H1 (cell line): ENCODE measurements at regions not wholly inside any gene's neighbourhood (a gene's known extent, or its start where the extent isn't known, plus 50 kb on each side); places are given as distances from the start of the nearest gene placed in this dataset.

ENCODE experiments used
- CTCF ChIA-PET: fragments of 300-600 bp; sonication (Branson Sonifier 250); formaldehyde crosslinking; loops from one replicate; lab custom pipeline; 2021; ENCODE audit not compliant: partially characterized antibody; lab: Charles Lee
- POLR2A ChIA-PET: fragments of 300-600 bp; sonication (Branson Sonifier 250); formaldehyde crosslinking; loops from one replicate; lab custom pipeline; 2021; ENCODE audit warnings: inconsistent platforms; ENCODE audit not compliant: partially characterized antibody; lab: Charles Lee
- DNase-seq, 2 experiments: peaks; one replicate each; pipeline versions ENCODE4 v3.0.0 to v3.0.0-alpha.2; 2010 to 2022; ENCODE audit warnings: low spot score in 2 of 2, low read depth in 1 of 2, mixed read lengths in 1 of 2
- FAIRE-seq: peaks from 2 replicates; lab custom pipeline; 2011; peaks lifted over from hg19 to GRCh38; lab: Jason Lieb, UNC
- H2AFZ ChIP-seq: 2 replicates; pipeline ENCODE4 v1.8.1; 2012; ENCODE audit warnings: low read length, inconsistent platforms
- H2AK5ac ChIP-seq: 2 replicates; pipeline ENCODE4 v1.6.1; 2013; ENCODE audit warnings: low read depth, low read length
- H2BK120ac ChIP-seq: replicated peaks from 2 replicates; pipeline ENCODE3; 2013; ENCODE audit warnings: low read depth, low read length, inconsistent platforms
- H2BK12ac ChIP-seq: 2 replicates; pipeline ENCODE4 v1.6.1; 2013; ENCODE audit warnings: low read depth, low read length
- H2BK15ac ChIP-seq: 2 replicates; pipeline ENCODE4 v1.6.1; 2013; ENCODE audit warnings: low read length
- H2BK20ac ChIP-seq: 2 replicates; pipeline ENCODE4 v1.6.1; 2013; ENCODE audit warnings: low read length
- H2BK5ac ChIP-seq: 2 replicates; pipeline ENCODE4 v1.6.1; 2013; ENCODE audit warnings: low read depth, low read length
- H3K14ac ChIP-seq: 2 replicates; pipeline ENCODE4 v1.6.1; 2013; ENCODE audit warnings: inconsistent platforms; ENCODE audit not compliant: insufficient read length
- H3K18ac ChIP-seq: 2 replicates; pipeline ENCODE4 v1.6.1; 2013; ENCODE audit warnings: low read length; ENCODE audit errors: extremely low read depth
- H3K23ac ChIP-seq: 2 replicates; pipeline ENCODE4 v1.6.1; 2013; ENCODE audit warnings: inconsistent platforms; ENCODE audit not compliant: insufficient read length
- H3K23me2 ChIP-seq: 2 replicates; pipeline ENCODE4 v1.6.1; 2013; ENCODE audit warnings: low read depth, low read length
- H3K27ac ChIP-seq: 2 replicates; pipeline ENCODE4 v1.6.1; 2011; ENCODE audit warnings: low read depth, low read length, inconsistent platforms
- H3K27me3 ChIP-seq, 4 experiments: replicated peaks in 1 of 4; 1 replicate in 1 of 4; 2 replicates in 3 of 4; pipeline versions ENCODE4 v1.6.1 to v1.8.1; 2011 to 2013; ENCODE audit warnings: low read length in 3 of 4, mild to moderate bottlenecking in 3 of 4, inconsistent platforms in 2 of 4, mixed read lengths in 2 of 4, moderate library complexity in 1 of 4; ENCODE audit not compliant: control insufficient read depth in 3 of 4, insufficient read depth in 3 of 4; ENCODE audit errors: extremely low read depth in 1 of 4
- H3K36me3 ChIP-seq, 4 experiments: 2 replicates each; pipeline versions ENCODE4 v1.6.1 to v1.8.1; 2011 to 2013; ENCODE audit warnings: mild to moderate bottlenecking in 4 of 4, low read length in 3 of 4, moderate library complexity in 2 of 4, control low read depth in 1 of 4, inconsistent platforms in 1 of 4; ENCODE audit not compliant: insufficient read depth in 4 of 4, control insufficient read depth in 2 of 4
- H3K4ac ChIP-seq: replicated peaks from 2 replicates; pipeline ENCODE3; 2013; ENCODE audit warnings: low read length, low read depth, mixed read lengths, inconsistent platforms; ENCODE audit not compliant: insufficient read length
- H3K4me1 ChIP-seq, 4 experiments: replicated peaks in 1 of 4; 1 replicate in 1 of 4; 2 replicates in 3 of 4; pipeline versions ENCODE4 v1.6.1 to v1.8.1; 2011 to 2013; ENCODE audit warnings: low read length in 3 of 4, inconsistent platforms in 2 of 4, mixed read lengths in 1 of 4; ENCODE audit not compliant: insufficient read depth in 4 of 4, control insufficient read depth in 3 of 4
- H3K4me2 ChIP-seq, 2 experiments: 2 replicates each; pipeline versions ENCODE4 v1.6.1 to v1.8.1; 2011 to 2013; ENCODE audit warnings: low read depth in 2 of 2, low read length in 2 of 2, control low read depth in 1 of 2, inconsistent platforms in 1 of 2, mild to moderate bottlenecking in 1 of 2; ENCODE audit not compliant: insufficient read depth in 1 of 2
- H3K4me3 ChIP-seq, 4 experiments: fragments of 200-600, 300-600 bp in 1 of 4; sonication (generic), shearing (Covaris generic), sonication (Bioruptor Twin) in 1 of 4; 2 replicates each; pipeline versions ENCODE4 v1.5.1 to v1.8.1; 2011 to 2016; ENCODE audit warnings: low read length in 4 of 4, low read depth in 3 of 4, control low read depth in 2 of 4, inconsistent platforms in 2 of 4, mild to moderate bottlenecking in 2 of 4, mixed read lengths in 1 of 4, moderate library complexity in 1 of 4; ENCODE audit not compliant: insufficient read depth in 2 of 4; ENCODE audit errors: extremely low read depth in 1 of 4
- H3K56ac ChIP-seq: replicated peaks from 2 replicates; pipeline ENCODE3; 2013; ENCODE audit warnings: low read depth, mild to moderate bottlenecking, mixed read lengths, low read length, inconsistent platforms; ENCODE audit not compliant: insufficient read length
- H3K79me1 ChIP-seq: 2 replicates; pipeline ENCODE4 v1.6.1; 2013; ENCODE audit warnings: low read depth, low read length, control low read depth
- H3K79me2 ChIP-seq, 2 experiments: 2 replicates each; pipeline versions ENCODE4 v1.6.1 to v1.8.1; 2012 to 2013; ENCODE audit warnings: low read length in 2 of 2, mild to moderate bottlenecking in 2 of 2, inconsistent platforms in 1 of 2; ENCODE audit not compliant: insufficient read depth in 2 of 2, control insufficient read depth in 1 of 2
- H3K9ac ChIP-seq, 4 experiments: replicated peaks in 1 of 4; 1 replicate in 1 of 4; 2 replicates in 3 of 4; pipeline versions ENCODE4 v1.6.1 to v1.8.1; 2011 to 2013; ENCODE audit warnings: low read depth in 3 of 4, low read length in 3 of 4, control low read depth in 2 of 4, mild to moderate bottlenecking in 2 of 4, moderate library complexity in 2 of 4, inconsistent platforms in 1 of 4; ENCODE audit errors: extremely low read depth in 1 of 4
- H3K9me3 ChIP-seq, 2 experiments: 2 replicates each; pipeline versions ENCODE4 v1.6.1 to v1.8.1; 2012 to 2013; ENCODE audit warnings: mild to moderate bottlenecking in 2 of 2, moderate library complexity in 2 of 2, control low read depth in 1 of 2, inconsistent platforms in 1 of 2, low read depth in 1 of 2, low read length in 1 of 2, mixed read lengths in 1 of 2; ENCODE audit not compliant: insufficient read depth in 2 of 2
- H4K20me1 ChIP-seq, 2 experiments: replicated peaks in 1 of 2; 2 replicates each; pipeline versions ENCODE3 to v1.8.1; 2011 to 2013; ENCODE audit warnings: inconsistent platforms in 2 of 2, low read length in 2 of 2, mild to moderate bottlenecking in 1 of 2; ENCODE audit not compliant: insufficient read depth in 2 of 2, control insufficient read depth in 1 of 2
- H4K5ac ChIP-seq: 2 replicates; pipeline ENCODE4 v1.6.1; 2013; ENCODE audit warnings: low read length, low read depth, mixed read lengths, inconsistent platforms; ENCODE audit not compliant: insufficient read length
- H4K8ac ChIP-seq: 2 replicates; pipeline ENCODE4 v1.8.0; 2013; ENCODE audit warnings: mild to moderate bottlenecking, moderate library complexity, low read length, inconsistent platforms; ENCODE audit not compliant: insufficient read depth; ENCODE audit errors: extremely low read depth
- H4K91ac ChIP-seq: replicated peaks from 2 replicates; pipeline ENCODE3; 2013; ENCODE audit warnings: low read length, mixed read lengths, inconsistent platforms; ENCODE audit not compliant: insufficient read length
- ATF3 ChIP-seq: IDR thresholded peaks from 2 replicates; pipeline ENCODE4 v1.6.1; 2011; ENCODE audit warnings: low read depth, mild to moderate bottlenecking, low read length; ENCODE audit not compliant: insufficient read depth
- CREB1 ChIP-seq: IDR thresholded peaks from 2 replicates; pipeline ENCODE4 v1.6.1; 2012; ENCODE audit warnings: inconsistent platforms
- CTBP2 ChIP-seq: IDR thresholded peaks from 2 replicates; pipeline ENCODE4 v1.7.0; 2011; ENCODE audit warnings: borderline replicate concordance, mild to moderate bottlenecking, moderate library complexity, mixed read lengths, low read length; ENCODE audit not compliant: insufficient read depth, insufficient read length
- EP300 ChIP-seq, 2 experiments: IDR thresholded peaks; 1 replicate in 1 of 2; 2 replicates in 1 of 2; pipeline ENCODE4 v1.6.1; 2011 to 2012; ENCODE audit warnings: low read depth in 2 of 2, low read length in 2 of 2, mild to moderate bottlenecking in 2 of 2, borderline replicate concordance in 1 of 2, inconsistent platforms in 1 of 2, moderate library complexity in 1 of 2
- EZH2 ChIP-seq: fragments of 200-600 bp; sonication (generic); IDR thresholded peaks from 2 replicates; pipeline ENCODE4 v1.7.1; 2012; ENCODE audit warnings: low read depth, mild to moderate bottlenecking, moderate library complexity, low read length, inconsistent platforms; ENCODE audit not compliant: severe bottlenecking
- KDM4A ChIP-seq: IDR thresholded peaks from one replicate; pipeline ENCODE4 v1.7.1; 2012; ENCODE audit warnings: low read depth, mild to moderate bottlenecking, moderate library complexity, low read length, inconsistent platforms; ENCODE audit not compliant: severe bottlenecking
- MAFK ChIP-seq: IDR thresholded peaks from 2 replicates; pipeline ENCODE4 v1.6.1; 2012; ENCODE audit warnings: low read depth, mild to moderate bottlenecking, improper control_type of control experiment, low read length
- NRF1 ChIP-seq: IDR thresholded peaks from 2 replicates; pipeline ENCODE4 v1.6.1; 2011; ENCODE audit warnings: mild to moderate bottlenecking, low read depth, low read length, improper control_type of control experiment
- SP2 ChIP-seq: IDR thresholded peaks from 2 replicates; pipeline ENCODE4 v1.6.1; 2012; ENCODE audit warnings: mild to moderate bottlenecking, low read length, inconsistent platforms
- TAF1 ChIP-seq: IDR thresholded peaks from 2 replicates; pipeline ENCODE4 v1.6.1; 2011; ENCODE audit warnings: mild to moderate bottlenecking, low read depth, low read length
- WGBS, 2 experiments: shearing (Covaris generic) in 1 of 2; methylation state at CpG; one replicate each; pipeline versions ENCODE4 v1.1.6 to v1.1.7; 2013 to 2015; ENCODE audit warnings: low lambda C conversion rate in 2 of 2, mixed read lengths in 2 of 2, inconsistent platforms in 1 of 2, low coverage in 1 of 2, missing lambda C conversion rate in 1 of 2; ENCODE audit not compliant: insufficient replicate concordance in 2 of 2, insufficient coverage in 1 of 2, insufficient read length in 1 of 2; ENCODE audit errors: extremely low coverage in 1 of 2, missing lambda C conversion rate in 1 of 2; 5-methylcytosine and 5-hydroxymethylcytosine counted together
- TF ChIP-seq, protein P1 (sequence below), 3 experiments: IDR thresholded peaks; 1 replicate in 2 of 3; 2 replicates in 1 of 3; pipeline versions ENCODE4 v1.5.1 to v1.6.1; 2011; ENCODE audit warnings: low read length in 3 of 3, mild to moderate bottlenecking in 3 of 3, inconsistent platforms in 2 of 3, low read depth in 1 of 3, moderate library complexity in 1 of 3; ENCODE audit not compliant: insufficient read depth in 1 of 3; ENCODE audit errors: control extremely low read depth in 1 of 3

DNA sequence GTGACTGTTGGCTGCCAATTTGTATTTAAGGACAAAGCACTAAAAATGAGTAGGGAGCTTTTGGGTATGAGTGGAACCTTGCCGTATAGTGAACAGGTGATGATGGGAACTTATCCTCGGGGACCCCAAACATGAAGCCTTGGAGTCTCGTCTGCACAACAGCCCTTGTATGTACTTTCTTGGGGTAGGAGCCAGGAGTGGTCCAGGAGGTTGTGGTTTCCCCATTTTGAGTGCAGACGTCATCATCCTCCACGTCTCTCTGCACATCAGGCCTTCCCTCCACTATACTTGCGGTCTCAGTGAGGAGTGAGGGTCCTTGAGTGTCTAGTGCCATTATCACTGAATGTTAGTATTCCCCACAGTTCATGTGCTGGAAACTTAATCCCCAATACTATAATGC is 101.5 kb upstream of the HS6ST1 start:
- Histone ChIP-seq H3K27ac (no peak overlapping the region), H3K36me3 (no peaks in the 10 kb centered on the region), H4K8ac (no peak overlapping the region), H4K5ac (no peak overlapping the region), H3K4me1 (peaks cover 0 to 4% (median 0%) of the 10 kb centered on the region in 4 experiments; a peak in 1 of 7 replicates), H3K23me2 (no peaks in the 10 kb centered on the region), H3K27me3 (no peaks in the 10 kb centered on the region), H2BK5ac (no peak overlapping the region), H3K4ac (no peak overlapping the region), H3K23ac (no peak overlapping the region), H2AFZ (no peak overlapping the region), H2BK12ac (no peak overlapping the region), H3K56ac (no peak overlapping the region), H3K9me3 (peaks cover 2 to 3% of the 10 kb centered on the region in 2 experiments; a peak in 2 of 4 replicates), H2BK20ac (no peak overlapping the region), H3K4me3 (no peak overlapping the region), H2AK5ac (no peak overlapping the region), H3K9ac (no peak overlapping the region), H3K4me2 (no peak overlapping the region), H2BK120ac (no peak overlapping the region), H3K79me1 (no peaks in the 10 kb centered on the region), H2BK15ac (no peak overlapping the region), H3K79me2 (no peaks in the 10 kb centered on the region), H3K14ac (no peak overlapping the region), H4K20me1 (no peaks in the 10 kb centered on the region), H3K18ac (no peak overlapping the region), H4K91ac (no peak overlapping the region)
- 90% methylated on average over 6 of the region's 6 CpGs; no CpG with 5 or more reads in 1 of the 2 experiments for WGBS, 2 experiments
- DNase-seq = no peak
- FAIRE-seq = no peak
- CTCF ChIA-PET = interaction anchor here (1.1 kb wide), 2 partner anchors 9 to 38 kb away, joined by 3 read pairs; no protein-coding TSS in a partner anchor
- POLR2A ChIA-PET = no interaction called here
- TF ChIP-seq CREB1 = no peak
- no peak for TF ChIP-seq CTBP2
- TF ChIP-seq NRF1 = no peak
- TF ChIP-seq ATF3 = no peak
- TF ChIP-seq, protein P1, sequence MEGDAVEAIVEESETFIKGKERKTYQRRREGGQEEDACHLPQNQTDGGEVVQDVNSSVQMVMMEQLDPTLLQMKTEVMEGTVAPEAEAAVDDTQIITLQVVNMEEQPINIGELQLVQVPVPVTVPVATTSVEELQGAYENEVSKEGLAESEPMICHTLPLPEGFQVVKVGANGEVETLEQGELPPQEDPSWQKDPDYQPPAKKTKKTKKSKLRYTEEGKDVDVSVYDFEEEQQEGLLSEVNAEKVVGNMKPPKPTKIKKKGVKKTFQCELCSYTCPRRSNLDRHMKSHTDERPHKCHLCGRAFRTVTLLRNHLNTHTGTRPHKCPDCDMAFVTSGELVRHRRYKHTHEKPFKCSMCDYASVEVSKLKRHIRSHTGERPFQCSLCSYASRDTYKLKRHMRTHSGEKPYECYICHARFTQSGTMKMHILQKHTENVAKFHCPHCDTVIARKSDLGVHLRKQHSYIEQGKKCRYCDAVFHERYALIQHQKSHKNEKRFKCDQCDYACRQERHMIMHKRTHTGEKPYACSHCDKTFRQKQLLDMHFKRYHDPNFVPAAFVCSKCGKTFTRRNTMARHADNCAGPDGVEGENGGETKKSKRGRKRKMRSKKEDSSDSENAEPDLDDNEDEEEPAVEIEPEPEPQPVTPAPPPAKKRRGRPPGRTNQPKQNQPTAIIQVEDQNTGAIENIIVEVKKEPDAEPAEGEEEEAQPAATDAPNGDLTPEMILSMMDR (IDR thresholded peaks at IDR 0.05; ENCODE audit: control extremely low read depth in 1 of 3, insufficient read depth in 1 of 3, low read depth in 1 of 3, low read length in 3 of 3) = no peak
- no peak for TF ChIP-seq EP300 (IDR thresholded peaks at IDR 0.05; ENCODE audit: borderline replicate concordance in 1 of 2, low read depth in 2 of 2, low read length in 2 of 2)
- no peak for TF ChIP-seq TAF1
- TF ChIP-seq EZH2 = no peak
- no peak for TF ChIP-seq KDM4A
- TF ChIP-seq SP2 = no peak
- TF ChIP-seq MAFK = no peak
